Kasumi-1 (cell line): ENCODE measurements at regions not wholly inside any gene's neighbourhood (a gene's known extent, or its start where the extent isn't known, plus 50 kb on each side); places are given as distances from the start of the nearest gene placed in this dataset.

Source experiments
- DNase-seq, 2 experiments: peaks; one replicate each; lab custom pipeline; 2025; lab: John Stamatoyannopoulos, UW

- no peak for DNase-seq
Measured at GRCh38 chr7:52053525-52053924, 736.9 kb upstream of the COBL start.

- no peak for DNase-seq
Measured at GRCh38 chr7:52030722-52031121, 714.1 kb upstream of the COBL start.

- no peak for DNase-seq
Measured at GRCh38 chr7:52026140-52026539, 709.5 kb upstream of the COBL start.

GRCh38 chr7:52021343-52021742 lies 704.7 kb upstream of the COBL start:
- no peak for DNase-seq

- no peak for DNase-seq
Measured at GRCh38 chr7:52018680-52019054, 702.1 kb upstream of the COBL start.

GRCh38 chr7:52017802-52018679 lies 701.4 kb upstream of the COBL start:
- peak in 1 of 2 experiments; percentile 56 for DNase-seq

GRCh38 chr7:52009181-52009580 lies 692.6 kb upstream of the COBL start:
- DNase-seq = no peak

- DNase-seq = no peak
Measured at GRCh38 chr7:52006674-52007073, 690.1 kb upstream of the COBL start.

- DNase-seq = no peak
Measured at GRCh38 chr7:52005613-52006012, 689.0 kb upstream of the COBL start.

- DNase-seq = no peak
Measured at GRCh38 chr7:51995596-51996179, 679.1 kb upstream of the COBL start.

- no peak for DNase-seq
Measured at GRCh38 chr7:51982653-51983052, 666.0 kb upstream of the COBL start.

- DNase-seq = no peak
Measured at GRCh38 chr7:51980812-51981211, 664.2 kb upstream of the COBL start.

GRCh38 chr7:51980313-51980712 lies 663.7 kb upstream of the COBL start:
- no peak for DNase-seq

- no peak for DNase-seq
Measured at GRCh38 chr7:51977913-51978312, 661.3 kb upstream of the COBL start.

GRCh38 chr7:51973939-51974338 lies 657.3 kb upstream of the COBL start:
- DNase-seq = no peak

- no peak for DNase-seq
Measured at GRCh38 chr7:51973071-51973470, 656.5 kb upstream of the COBL start.

- no peak for DNase-seq
Measured at GRCh38 chr7:51970961-51971665, 654.5 kb upstream of the COBL start.

- DNase-seq = no peak
Measured at GRCh38 chr7:51968461-51968860, 651.9 kb upstream of the COBL start.

- DNase-seq = no peak
Measured at GRCh38 chr7:51965454-51965853, 648.8 kb upstream of the COBL start.

- DNase-seq = no peak
Measured at GRCh38 chr7:51961804-51962203, 645.2 kb upstream of the COBL start.

- DNase-seq = no peak
Measured at GRCh38 chr7:51950813-51951212, 634.2 kb upstream of the COBL start.

- DNase-seq = no peak
Measured at GRCh38 chr7:51949726-51950644, 633.4 kb upstream of the COBL start.
